OCI-M2 (cell line): ENCODE measurements at regions not wholly inside any gene's neighbourhood (a gene's known extent, or its start where the extent isn't known, plus 50 kb on each side); places are given as distances from the start of the nearest gene placed in this dataset.
"Not testable (repeated sequence)": the region's sequence is repeated elsewhere in the genome, so short reads cannot be mapped to it uniquely, and the experiment has no call there.

Experiments used
- DNase-seq: peaks from one replicate; lab custom pipeline; 2025; ENCODE audit not compliant: unreplicated experiment; lab: John Stamatoyannopoulos, UW

DNA sequence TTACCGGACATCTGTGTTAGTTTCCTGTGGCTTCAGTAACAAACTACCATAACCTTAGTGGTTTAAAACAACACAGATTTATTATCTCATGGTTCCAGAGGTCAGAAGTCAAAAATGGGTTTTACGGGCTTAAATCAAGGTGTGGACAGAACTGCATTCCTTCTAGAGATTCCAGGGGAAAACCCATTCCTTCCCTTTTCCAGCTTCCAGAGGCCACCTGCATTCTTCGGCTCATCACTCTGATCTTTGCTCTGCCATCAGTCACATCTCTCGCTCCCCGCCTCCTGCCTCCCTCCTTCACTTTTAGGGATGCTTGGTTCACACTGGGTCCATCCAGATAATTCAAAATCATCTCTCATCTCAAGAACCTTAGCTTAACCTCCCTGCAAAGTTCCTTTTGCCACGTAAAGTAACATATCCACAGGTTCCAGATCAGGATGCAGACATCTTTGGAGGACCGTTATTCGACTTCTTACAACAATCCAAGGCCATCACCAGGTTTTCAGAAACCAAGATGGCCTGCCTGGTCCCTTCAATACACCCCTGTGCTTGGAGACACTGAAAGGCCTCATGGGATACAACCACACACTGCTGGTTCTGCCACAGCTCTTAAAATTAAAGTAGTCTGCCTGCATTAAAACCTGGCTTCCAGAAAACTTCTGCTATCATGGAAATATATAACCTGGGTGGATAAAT lies 225.9 kb upstream of the MYO3A start:
- no peak for DNase-seq

DNA sequence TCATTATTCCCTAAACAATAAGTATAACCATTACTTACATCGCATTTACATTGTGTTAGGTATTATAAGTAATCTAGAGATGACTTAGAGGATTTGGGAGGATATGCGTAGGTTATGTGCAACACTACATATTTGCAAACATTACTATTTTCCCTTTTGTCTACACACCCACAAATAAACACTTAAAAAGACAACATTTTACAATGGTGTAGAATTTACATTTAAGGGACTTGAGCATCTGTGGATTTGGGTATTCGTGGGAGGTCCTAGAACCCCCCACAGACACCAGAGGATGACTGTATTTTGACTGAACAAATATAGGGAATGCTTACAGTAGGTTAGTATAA lies 220.2 kb upstream of the MYO3A start:
- DNase-seq: no peak

DNA sequence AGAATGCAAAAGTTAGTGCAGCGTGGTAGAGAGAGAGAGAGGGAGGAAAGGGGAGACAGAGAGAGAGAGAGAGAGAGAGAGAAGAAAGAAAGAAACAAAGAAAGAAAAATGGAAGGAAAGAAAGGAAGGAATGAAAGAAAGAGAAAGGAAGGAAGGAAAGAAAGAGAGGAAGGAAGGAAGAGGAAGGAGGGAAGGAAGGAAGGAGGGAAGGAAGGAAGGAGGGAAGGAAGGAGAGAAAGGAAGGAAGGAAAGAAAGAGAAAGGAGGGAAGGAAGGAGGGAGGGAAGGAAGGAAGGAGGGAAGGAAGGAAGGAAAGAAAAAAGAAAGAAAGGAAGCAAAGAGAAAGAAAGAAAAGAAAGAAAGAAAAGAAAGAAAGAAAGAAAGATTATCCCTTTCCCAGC lies 209.8 kb upstream of the MYO3A start:
- no peak for DNase-seq

DNA sequence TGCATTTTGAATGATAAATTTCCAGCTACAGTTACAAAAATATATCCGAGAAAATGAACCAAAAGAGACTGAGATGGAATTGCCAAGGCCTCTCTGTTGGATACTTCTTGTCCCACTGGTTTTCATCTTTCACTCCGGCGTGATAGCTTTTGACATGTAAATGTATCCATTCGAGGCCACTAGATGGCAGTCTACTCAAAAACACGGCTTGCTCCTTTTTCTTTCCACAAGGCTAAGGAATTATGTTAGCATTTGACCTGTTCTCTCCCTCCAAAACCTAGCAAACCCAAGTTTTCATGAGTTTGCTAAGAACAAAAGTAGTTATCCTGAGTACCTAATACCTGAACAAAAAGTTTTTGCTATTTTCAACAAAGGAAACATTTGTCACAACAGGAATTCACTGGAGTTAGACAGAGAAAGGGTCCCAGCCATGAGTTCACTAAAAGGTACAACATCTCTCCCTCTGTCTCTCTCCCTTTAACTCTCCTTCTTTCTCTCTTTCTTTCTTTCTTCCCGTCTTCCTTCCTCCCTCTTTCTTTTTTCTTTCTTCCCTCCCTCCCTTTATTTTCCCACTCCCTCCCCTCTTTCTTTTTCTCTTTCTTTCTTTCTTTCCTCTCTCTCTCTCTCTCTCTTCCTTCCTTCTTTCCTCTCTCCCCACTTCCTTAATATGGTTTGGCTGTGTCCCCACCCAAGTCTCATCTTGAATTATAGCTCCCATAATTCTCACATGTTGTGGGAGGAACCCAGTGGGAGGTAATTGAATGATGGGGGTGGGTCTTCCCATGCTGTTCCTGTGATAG lies 207.9 kb upstream of the MYO3A start:
- no peak for DNase-seq

DNA sequence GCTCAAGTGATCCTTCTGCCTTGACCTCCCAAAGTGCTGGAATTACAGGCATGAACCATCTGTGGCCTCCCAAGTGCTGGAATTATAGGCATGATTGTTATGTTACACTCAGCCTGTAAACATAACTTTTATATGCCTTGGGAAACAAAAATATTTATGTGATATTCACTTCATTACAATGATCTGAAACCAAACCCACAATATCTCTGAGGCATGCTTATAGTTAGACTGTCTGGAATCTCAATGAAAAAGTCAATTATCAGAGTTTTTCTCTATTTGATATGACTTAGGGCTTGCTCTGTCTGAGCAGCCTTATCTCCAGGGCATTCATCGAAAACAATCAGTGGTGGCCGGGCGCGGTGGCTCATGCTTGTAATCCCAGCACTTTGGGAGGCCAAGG lies 195.3 kb upstream of the MYO3A start:
- DNase-seq: no peak

DNA sequence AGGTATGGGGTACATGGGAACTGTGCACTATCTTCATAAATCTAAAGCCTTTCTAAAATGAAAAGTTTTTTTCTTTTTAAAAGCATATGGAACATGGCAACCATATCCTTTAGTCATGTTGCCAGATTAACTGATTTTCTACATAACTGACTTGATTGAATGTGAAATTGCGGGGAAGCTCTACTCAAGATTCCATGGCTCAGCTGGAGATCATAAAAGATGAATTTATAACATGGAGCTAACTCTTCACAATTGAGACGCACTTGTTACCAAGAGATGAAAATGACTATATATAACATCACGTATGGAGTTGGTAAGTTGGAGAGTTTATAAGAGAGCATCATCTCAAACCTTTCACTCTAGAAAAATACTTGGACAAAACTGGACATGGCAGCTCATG lies 190.2 kb upstream of the MYO3A start:
- DNase-seq: no peak

DNA sequence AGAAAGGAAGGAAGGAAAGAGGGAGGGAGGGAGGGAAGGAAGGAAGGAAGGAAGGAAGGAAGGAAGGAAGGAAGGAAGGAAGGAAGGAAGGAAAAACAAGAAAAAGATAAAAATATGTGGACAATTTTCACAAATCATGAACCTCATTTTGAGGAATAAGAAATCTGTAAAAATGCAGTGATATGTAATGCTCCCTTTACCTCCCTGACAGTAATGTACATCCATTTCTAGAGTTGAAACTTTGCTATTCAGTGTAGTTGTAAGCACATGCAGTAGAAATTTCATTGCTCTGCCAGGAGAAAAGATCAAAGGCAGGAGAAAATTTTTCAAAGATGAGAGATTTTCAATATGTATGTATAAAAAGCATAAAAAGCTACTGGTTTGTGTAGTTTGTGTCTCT lies 189.5 kb upstream of the MYO3A start:
- DNase-seq: no peak

DNA sequence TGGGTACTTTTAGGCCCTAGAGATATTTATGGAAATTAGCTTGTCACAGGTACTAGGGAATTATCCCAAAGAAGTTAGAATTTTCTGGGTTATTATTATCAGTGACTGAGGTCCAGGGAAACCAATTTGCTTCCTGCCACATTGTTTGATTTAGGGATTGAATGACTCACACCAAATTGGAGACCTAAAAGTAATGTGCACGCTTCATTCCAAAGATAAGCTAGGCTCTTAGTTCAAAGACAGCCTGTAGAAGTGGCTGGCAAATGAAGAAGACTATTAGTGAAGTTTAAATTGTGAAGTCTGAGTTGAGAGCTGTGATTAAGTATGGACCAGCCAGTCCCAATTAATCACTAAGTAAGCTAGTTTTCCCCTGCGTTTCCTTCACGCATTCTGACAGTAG lies 188.1 kb upstream of the MYO3A start:
- DNase-seq: no peak

DNA sequence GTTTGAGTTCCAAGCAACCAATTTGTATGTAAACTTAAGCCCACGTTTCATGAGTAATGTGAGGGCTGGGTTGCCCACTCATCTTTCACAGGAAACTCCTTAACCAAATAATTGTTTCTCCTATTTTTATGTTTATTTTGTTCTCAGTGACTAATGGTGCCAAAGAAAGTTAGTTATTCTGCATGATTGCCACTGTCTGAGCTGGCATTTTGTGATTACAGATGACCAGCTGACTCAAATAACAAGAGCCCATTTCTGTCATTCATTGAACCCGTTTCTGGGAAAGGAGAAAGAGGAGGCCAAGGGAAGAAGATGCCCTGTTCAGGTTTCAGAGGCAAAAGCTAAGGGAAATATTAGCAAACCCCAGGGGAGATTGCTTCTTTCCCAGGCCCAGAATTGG lies 186.9 kb upstream of the MYO3A start:
- DNase-seq: no peak

DNA sequence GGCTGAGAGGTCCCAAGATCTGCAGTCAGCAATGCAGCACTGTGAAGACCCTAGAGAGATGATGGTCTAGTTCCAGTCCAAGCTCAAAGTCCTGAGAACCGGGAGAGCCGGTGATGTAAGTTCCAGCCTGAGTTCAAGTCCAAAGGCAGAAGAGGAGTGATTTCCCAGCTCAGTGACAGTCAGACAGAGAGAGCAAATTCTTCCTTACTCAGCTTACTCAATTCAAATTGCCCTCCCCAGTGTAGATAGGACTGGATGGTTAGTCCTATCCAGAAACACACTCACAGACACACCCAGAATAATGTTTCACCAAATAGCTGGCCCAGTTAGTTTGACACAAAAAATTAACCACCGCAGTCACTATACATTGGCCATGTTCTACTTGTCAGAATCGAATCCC lies 185.5 kb upstream of the MYO3A start:
- no peak for DNase-seq

DNA sequence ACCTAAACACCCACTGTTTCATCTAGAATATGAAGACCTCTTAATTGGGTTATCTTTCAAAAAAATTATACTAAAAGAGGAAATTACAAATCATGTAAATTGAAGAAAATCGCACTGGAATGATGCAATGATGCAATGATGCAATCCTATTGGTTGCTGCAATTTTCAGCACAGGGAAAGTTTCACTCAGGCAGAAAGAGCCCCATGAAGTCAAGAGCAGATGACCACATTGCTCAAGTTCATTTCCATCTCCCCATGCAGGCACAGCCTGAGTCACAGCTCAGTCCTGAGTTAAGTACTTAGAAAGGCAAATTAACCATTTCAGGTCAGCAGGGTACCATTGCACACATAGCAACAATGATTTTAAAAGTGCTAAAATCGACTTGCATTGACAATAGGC lies 180.3 kb upstream of the MYO3A start:
- no peak for DNase-seq

DNA sequence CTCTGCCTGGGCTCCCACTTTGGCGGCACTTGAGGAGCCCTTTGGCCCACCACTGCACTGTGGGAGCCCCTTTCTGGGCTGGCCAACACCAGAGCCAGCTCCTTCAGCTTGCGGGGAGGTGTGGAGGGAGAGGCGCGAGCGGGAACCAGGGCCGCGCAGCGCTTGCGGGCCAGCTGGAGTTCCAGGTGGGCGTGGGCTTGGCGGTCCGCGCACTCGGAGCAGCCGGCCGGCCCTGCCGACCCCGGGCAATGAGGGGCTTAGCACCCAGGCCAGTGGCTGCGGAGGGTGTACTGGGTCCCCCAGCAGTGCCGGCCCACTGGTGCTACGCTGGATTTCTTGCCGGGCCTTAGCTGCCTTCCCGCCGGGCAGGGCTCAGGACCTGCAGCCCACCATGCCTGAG lies 178.2 kb upstream of the MYO3A start:
- DNase-seq: not testable (repeated sequence)

DNA sequence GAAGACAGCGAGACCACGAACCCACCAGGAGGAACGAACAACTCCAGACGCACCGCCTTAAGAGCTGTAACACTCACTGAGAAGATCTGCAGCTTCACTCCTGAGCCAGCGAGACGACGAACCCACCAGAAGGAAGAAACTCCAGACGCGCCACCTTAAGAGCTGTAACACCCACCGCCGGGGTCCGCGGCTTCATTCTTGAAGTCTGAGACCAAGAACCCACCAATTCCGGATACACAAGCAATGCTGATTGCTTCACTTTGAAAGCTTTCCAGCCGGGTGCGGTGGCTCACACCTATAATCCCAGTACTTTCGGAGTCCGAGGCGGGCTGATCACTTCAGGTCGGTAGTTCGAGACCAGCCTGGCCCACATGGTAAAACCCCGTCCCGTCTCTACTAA lies 177.2 kb upstream of the MYO3A start:
- DNase-seq: no peak

DNA sequence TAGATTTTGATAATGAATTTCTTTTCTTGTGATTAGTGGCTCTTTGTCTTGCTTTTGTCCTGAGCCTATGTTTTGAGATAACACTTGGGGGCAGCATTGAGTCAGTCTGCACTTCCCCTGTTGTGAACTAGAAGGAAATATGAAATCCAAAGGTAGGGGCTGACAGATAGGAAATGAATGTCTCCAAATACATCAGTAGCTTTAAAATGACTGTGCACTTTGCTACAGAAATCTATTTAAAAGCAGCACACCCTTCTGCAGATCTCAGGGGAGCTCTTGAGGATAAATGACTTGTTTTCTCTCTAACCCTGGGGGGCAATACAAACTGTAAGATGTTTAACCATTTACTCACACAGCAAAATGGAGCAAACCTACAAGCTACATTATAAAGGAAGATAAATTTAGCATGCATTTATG lies 176.0 kb upstream of the MYO3A start:
- DNase-seq: no peak

DNA sequence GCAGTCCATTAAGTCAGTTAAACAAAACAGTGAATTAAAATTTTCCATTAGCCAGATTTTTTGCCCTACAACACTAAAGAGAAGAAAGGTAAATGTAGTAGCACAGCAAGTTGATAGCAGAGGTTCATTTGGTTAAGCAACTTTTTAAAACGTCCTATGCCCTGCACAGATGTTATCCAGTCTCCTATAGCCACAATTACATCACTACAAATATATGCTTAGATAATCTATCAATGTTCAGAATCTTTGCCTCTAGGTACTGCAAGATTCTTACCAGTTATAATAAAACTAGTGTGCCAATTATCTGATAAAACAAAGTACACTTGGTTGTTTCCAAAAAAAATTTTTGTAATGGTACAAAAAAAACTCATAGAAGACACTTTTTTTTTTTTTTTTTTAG lies 175.5 kb upstream of the MYO3A start:
- DNase-seq: no peak

DNA sequence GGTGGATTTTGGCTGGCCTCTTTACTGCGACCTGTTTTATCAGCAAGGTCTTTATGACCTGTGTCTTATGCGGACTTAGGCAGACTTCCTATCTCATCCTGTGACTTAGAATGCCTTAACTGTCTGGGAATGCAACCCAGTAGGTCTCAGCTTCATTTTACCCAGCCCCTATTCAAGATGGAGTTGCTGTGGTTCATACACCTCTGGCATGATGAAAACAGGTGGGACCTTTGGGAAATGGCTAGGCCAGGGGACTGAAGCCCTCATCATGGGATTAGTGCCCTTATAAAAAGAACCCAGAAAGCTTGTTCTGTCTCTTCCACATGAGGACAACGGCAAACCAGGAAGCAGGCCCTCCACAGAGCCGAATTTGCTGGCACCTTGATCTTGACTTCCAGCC lies 172.1 kb upstream of the MYO3A start:
- DNase-seq: no peak

DNA sequence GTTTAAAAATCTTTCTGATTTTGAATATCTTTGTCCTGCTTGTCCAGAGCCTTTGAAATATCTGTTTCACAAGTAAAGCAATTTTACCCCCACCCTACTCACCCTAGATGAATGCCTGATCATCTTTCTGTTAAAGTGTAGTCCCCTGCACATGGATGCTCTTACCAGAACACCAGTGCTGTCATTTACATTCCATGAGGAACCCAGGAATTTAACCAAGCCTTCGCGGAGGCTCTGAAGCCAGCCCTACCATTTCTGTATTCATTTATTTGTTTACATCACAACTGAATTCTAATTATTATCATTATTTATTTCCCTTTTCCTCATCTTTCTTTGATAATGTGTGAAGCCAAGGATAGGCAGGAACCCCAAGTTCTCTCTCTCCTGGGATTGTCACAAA lies 167.8 kb upstream of the MYO3A start:
- no peak for DNase-seq

DNA sequence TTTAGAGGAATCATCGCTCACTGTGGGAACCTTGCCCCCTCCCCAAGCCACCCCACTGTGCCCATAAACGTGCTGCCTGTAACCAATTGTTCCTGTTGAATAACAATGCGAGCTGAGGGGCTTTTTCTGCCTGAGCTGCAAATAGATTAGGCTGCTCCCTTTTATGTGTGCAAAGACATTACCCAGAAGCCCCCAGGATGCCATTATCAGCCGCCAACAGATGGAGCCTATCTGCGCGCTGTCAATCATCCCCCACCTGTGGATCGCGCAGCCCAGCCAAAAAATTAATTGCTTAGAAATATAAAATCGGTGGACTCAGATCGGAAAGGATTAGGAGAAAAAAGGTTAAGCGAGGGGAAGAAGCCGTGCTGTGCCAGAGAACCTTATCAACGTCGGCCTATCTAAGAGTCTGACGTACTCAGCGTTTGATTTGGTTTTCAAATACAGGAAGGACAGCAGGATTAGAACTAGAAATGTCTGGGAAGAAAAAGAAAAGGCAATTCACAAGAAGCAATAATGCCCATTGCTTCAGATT lies 167.3 kb upstream of the MYO3A start:
- no peak for DNase-seq

DNA sequence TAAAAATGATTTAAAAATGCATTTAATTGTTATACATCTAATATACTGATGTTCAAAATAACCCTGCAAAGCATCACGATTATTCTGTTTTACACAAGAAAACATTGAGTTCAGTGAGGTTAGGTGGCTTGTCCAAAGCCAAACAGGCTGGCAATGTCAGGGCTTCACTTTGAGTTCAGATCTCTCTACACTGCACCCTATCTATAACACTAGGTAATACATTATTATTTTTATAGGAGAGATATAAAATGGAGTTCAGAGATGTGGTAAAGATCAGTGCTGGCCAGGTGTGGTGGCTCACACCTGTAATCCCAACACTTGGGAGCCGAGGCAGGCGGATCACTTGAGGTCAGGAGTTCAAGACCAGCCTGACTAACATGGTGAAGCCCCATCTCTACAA lies 165.9 kb upstream of the MYO3A start:
- DNase-seq: no peak

DNA sequence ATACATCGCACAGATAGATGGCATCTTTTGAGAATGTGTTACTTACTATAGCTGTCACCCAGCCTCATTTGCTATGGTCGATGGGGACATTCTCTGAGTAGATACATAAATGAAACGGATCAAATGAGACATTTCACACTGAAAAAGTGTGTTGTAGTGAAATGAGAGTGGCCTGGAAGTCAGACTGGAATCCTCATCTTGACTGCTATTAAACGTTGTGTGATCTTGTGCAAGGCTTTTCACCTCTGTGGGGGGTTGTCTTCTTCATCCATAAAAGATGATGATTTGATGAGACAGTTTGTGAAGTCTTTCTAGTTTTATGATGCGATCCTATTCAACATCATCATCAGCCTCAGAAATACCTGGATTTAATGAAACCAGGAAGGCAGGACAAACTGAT lies 155.4 kb upstream of the MYO3A start:
- DNase-seq: no peak

DNA sequence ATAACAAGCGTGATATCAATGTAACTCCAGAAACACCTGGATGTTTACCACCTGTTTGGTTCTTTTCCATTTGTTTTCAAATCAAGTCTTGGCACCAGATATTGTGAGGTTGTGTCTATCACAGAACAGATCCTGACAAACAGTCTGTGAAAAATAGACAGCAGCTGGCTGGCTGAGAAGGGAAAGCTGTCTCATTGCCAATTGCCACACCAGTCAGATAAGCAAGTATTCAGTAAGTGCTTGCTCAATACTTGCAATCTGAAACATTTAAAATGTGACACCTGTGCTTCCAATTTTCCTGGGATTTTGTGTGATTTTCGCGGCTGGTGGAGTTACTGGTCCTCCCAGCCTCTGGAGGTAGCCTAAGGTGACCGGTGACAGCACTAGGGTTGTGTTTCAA lies 147.9 kb upstream of the MYO3A start:
- DNase-seq: no peak

DNA sequence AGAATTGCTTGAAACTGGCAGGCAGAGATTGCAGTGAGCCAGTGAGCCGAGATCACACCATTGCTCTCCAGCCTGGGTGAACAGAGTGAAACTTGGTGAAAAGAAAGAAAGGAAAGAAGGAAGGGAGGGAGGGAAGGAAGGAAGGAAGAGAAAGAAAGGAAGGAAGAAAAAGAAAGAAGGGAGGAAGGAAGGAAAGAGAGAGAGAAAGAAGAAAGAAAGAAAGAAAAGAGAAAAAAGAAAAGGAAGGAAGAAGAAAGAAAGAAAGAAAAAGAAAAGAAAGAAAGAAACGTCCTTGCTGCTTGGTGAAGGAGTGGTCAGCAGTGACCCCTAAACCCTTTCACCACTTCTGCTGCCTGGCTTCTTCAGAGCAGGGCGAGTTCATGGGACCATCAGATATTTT lies 147.1 kb upstream of the MYO3A start:
- DNase-seq: no peak
